AG08395 (cell line): ENCODE measurements at regions not wholly inside any gene's neighbourhood (a gene's known extent, or its start where the extent isn't known, plus 50 kb on each side); places are given as distances from the start of the nearest gene placed in this dataset.
"Not testable (repeated sequence)": the region's sequence is repeated elsewhere in the genome, so short reads cannot be mapped to it uniquely, and the experiment has no call there.

ENCODE experiments used
- DNase-seq: peaks from one replicate; pipeline ENCODE4 v3.0.0; 2012; ENCODE audit warnings: mixed read lengths, low spot score

GRCh38 chr5:50590444-50591189 lies 75.8 kb upstream of the PARP8 start:
- DNase-seq = not testable (repeated sequence)

GRCh38 chr5:50591338-50591737 lies 75.1 kb upstream of the PARP8 start:
- DNase-seq = not testable (repeated sequence)

GRCh38 chr5:50593681-50594080 lies 72.8 kb upstream of the PARP8 start:
- DNase-seq = no peak

- DNase-seq = peak; percentile 54
Observed at GRCh38 chr5:50595199-50595598, 71.2 kb upstream of the PARP8 start.

GRCh38 chr5:50601576-50601975 lies 64.9 kb upstream of the PARP8 start:
- not testable (repeated sequence) for DNase-seq

GRCh38 chr5:50606179-50606578 lies 60.3 kb upstream of the PARP8 start:
- DNase-seq = no peak

GRCh38 chr5:50607456-50607855 lies 59.0 kb upstream of the PARP8 start:
- not testable (repeated sequence) for DNase-seq

- DNase-seq = not testable (repeated sequence)
Observed at GRCh38 chr5:50607953-50608705, 58.3 kb upstream of the PARP8 start.

GRCh38 chr5:50613057-50613456 lies 53.4 kb upstream of the PARP8 start:
- DNase-seq = not testable (repeated sequence)
